Activated CD4-positive, alpha-beta T cell treated with anti-CD3 and anti-CD28 coated beads, Interleukin-2, amount 50 U/mL, for 16 hours (primary cell): ENCODE measurements at regions not wholly inside any gene's neighbourhood (a gene's known extent, or its start where the extent isn't known, plus 50 kb on each side); places are given as distances from the start of the nearest gene placed in this dataset.
"Not testable (repeated sequence)": the region's sequence is repeated elsewhere in the genome, so short reads cannot be mapped to it uniquely, and the experiment has no call there.

Experiments
- DNase-seq: peaks from one replicate; pipeline ENCODE4 v3.0.0-alpha.2; 2020

DNA sequence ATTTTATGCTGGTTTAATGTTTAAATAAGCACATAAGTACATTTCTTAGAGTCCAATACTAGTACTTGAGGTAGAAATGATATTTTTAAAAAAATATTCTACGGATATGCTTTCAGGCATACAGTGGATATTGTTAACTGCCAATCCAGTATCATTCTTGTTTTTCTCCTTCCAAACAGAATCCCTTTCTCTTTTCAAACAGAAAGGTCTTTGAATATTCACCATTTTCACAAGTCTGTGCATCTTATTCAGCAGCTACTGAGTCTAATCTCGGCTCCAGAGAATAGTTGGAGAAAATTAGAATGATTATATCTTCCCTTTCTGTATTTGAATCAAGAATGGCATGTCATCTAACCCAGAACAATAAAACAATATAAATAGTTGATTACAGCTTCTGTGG lies 174.5 kb downstream of the GOLGA6L6 start:
- no peak for DNase-seq

DNA sequence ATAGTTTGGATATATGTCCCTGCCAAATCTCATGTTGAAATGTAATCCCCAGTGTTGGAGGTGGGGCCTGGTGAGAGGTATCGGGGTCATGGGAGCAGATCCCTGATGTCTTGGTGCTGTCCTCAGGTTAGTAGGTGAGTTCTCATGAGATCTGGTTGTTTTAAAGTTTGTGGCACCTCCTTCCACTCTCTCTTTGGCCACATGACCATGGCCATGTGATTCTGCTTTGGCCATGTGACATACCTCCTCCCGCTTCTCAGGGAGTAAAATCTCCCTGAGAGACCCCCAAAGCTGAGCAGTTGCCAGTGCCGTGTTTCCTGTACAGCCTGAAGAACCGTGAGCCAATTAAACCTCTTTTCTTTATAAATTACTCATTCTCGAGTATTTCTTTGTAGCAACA lies 178.0 kb downstream of the GOLGA6L6 start:
- not testable (repeated sequence) for DNase-seq

DNA sequence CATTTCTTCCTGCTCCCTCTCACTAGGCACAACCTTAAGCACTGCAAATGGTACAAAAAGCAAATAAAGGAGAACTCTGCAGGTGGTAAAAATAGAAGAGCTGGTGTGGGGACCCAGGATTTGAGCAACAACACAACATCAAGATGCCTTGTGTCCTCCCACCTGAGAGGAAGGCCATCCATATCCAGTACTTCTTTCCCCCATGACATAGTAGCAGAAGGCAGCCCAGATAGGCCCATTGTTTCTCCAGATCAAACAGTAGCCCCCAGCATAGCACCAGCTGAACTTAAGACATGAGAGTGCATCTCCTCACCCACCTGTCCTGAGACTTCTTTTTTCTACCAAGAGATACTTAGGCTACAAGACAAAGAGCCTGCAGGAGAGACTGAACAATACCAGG lies 180.5 kb downstream of the GOLGA6L6 start:
- DNase-seq, result no peak

DNA sequence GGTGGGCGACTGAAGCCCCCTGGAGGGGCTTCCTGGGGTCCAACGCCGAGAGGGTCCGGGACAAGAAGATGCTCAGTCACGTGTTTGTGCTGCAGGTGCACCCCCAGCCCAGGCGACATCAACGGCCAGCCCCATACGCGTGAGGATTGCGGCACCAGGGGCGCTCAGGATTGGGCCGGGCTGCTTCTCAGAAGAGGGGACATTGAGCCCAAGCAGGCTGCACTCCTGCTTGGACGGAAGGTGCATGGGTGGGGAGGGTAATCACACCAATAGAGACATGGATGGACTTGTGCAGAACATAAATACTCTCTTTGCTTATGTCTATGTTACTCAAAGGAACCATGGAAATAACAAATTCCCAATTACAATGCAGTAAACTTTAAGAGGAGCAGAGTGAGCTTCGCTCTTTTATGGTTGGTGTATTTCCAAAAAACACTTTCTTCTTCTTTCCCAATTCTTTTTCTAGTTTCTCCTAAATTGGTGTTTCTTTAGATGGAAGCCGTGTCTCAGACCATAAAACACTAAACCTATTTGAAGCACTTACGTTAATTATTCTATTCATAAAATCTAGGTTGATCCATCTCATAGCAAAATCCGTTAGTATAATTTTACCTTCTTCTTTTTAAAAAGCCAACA lies 182.7 kb downstream of the GOLGA6L6 start:
- DNase-seq, result no peak

DNA sequence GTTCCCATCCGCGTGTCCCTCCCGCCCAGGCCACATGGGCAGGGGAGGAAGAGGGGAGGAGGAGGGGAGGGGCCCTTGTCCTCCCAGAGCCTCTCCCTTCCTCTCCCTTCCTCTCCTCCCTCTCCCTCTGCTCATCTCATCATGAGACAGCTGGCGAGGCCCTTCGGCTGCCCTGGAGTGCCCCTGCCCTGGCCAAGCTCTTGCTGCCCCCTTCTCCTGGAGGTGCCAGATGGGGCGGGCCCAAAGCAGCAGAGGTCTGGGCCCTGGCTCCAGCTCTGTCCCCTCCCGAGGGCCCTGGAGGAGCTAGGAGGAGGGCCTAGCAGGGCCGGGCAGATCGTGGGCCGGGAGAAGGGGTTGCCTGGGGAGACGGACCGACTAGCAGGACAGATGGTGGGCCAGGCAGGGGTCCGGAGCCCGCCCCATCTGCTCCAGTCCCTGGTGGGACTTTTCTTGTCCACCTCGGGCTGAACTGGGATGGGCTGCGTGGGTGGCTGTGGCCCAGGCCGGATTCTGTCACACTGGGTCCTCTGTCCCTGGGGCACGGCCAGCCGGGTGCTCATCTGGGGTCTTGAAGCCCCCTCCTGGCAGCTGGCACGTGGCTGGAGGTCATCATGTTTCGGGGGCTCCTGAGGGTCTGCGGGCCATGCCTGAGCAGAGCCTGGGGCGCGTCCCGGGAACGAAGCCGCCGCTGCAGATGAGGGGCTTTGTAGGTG lies 183.4 kb downstream of the GOLGA6L6 start:
- DNase-seq, result no peak

DNA sequence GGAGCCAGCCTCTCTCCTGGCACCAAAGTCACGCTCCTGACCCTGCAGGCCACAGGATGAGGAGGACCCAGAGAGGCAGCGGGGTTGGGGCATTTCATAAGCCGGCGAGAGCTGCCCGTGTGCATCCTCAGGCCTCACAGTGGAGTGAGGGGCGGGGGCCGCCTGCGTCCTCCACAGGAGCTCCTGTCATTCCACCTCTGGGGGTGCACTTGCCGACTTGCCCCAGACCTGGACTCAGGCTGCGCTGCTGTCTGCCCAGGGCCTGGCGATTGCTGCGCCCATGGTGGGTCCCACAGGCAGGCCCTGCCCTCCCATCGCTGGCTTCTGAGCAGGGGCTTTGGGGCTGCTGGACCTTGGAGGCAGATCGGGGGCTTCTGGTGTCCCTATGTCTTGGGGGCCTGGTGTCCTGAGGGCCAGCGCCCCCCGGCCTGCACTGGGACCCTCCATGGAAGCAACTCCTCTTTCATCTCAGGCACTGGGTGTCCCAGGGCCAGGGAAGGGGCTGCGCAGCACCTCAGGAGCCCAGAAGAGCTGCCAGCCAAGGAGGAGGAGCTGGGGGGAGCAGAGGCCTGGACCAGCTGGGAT lies 184.0 kb downstream of the GOLGA6L6 start:
- DNase-seq, result no peak

DNA sequence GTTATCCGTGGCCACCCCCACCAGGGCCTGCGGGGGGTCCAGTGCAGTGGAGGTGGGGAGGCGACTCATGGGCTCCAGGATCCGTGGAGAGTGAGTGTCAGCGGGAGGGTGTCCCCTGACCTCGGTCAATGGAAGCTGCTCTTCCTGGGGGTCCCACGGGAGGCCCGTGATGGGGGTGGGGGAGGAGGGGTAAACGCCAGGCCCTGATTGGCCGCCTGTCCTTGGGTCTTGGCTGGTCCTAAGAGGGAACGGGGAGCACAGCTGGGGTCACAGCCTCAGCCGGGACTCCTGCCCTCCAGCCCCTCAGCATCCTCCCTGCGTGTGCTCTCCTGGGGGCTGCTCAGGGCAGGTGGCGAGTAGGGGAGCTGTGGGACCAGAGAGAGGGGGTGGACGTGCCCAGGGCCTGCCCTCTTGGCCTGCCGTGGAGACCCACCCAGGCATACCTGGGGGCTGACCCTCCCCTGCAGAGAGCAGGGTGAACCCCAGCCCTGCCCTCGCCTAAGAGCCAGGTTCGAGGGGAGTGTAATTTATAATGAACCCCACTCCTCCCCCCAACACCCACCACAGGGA lies 184.6 kb downstream of the GOLGA6L6 start:
- no peak for DNase-seq

DNA sequence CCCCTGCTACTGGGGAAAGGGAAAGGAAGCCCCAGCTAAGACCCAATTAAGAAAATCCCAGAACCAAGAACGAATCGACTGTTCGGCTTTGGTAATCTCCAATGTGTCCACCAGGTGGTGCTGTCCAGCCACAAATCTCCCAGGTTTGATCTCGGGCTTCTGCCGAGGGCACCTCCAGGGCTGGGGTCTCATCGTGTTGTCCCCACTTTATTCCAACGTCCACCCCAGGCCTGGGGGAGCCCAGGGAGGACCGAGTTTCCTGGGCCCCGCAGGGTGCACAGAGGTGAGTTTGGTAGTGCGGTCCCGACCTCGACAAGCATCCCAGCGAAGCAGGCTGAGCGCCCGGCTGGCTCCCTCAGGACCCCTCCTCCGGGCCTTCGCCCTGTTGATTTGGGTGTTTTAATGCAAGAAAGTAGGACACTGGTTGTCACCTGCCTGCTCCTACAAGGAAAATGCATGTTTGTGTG lies 185.1 kb downstream of the GOLGA6L6 start:
- peak; percentile 77 for DNase-seq

DNA sequence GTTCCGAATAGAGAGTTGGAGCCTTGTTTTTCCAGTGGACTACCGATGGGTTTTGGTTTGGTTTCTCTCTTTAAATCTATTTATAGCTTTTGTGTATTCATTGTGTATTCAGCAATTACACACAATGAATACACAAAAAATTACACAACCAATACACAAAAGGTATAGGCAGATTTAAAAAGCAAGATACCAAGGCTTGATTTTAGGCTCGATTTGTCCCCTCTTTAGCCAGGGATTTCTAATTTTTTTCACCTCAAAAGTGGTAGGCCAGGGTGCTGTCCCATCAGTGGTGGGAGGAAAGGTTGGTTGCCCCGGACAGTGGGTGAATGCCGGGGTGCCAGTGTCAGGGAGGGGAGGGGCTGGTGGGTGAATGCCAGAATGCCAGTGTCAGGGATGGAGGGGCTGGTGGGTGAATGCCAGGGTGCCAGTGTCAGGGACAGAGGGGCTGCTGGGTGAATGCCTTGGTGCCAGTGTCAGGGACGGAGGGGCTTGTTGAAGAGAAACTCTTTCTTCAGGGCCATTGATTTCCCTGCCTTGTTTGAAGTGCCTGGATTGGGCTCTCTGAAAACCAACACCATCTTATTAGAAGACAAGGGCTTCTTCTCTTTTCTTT lies 186.2 kb downstream of the GOLGA6L6 start:
- DNase-seq, result no peak

DNA sequence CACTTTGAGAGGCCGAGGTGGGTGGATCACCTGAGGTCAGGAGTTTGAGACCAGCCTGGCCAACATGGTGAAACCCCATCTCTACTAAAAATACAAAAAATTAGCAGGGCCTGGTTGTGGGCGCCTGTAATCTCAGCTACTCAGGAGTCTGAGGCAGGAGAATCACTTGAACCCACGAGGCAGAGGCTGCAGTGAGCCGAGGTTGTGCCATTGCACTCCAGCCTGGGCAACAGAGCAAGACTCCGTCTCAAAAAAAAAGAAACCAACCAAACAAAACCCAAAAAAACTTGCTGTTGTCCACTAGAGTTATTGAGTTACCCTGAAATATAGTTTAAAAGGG lies 186.7 kb downstream of the GOLGA6L6 start:
- DNase-seq, result not testable (repeated sequence)

DNA sequence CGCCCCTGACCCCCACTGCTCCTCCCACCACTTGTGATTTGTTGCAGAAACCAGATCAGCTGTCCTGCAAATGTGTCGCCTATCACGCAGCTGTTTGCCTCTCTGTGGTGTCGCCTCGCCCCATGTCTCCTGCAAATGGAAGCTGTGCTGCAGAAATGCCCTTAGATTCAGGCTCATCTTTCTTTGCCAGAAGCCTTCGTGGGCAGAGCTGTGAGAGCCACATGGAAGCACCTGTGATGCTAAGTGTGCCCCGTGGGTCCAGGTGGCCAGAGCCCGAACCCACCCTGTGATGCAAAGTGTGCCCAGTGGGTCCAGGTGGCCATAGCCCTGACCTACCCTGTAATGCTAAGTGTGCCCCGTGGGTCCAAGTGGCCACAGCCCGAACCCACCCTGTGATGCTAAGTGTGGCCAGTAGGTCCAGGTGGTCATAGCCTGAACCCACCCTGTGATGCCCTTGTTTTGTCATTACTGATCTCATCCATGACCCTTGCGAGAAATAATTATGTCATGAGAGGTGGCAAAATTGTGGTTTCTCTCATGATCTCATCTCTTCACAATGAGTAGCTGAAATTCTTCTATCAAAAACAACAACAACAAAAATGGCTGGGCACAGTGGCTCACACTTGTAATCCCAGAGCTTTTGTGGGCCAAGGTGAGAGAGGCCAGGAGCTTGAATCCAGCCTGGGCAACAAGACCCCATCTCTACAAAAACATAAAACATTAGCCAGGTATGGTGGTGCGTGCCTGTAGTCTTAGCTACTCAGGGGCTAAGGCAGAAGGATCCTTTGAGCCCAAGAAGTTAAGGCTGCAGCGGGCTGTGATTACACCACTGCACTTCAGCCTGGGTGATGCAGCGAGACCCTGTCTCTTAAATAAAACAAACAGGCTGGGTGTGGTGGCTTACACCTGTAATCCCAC lies 187.4 kb downstream of the GOLGA6L6 start:
- no peak for DNase-seq

DNA sequence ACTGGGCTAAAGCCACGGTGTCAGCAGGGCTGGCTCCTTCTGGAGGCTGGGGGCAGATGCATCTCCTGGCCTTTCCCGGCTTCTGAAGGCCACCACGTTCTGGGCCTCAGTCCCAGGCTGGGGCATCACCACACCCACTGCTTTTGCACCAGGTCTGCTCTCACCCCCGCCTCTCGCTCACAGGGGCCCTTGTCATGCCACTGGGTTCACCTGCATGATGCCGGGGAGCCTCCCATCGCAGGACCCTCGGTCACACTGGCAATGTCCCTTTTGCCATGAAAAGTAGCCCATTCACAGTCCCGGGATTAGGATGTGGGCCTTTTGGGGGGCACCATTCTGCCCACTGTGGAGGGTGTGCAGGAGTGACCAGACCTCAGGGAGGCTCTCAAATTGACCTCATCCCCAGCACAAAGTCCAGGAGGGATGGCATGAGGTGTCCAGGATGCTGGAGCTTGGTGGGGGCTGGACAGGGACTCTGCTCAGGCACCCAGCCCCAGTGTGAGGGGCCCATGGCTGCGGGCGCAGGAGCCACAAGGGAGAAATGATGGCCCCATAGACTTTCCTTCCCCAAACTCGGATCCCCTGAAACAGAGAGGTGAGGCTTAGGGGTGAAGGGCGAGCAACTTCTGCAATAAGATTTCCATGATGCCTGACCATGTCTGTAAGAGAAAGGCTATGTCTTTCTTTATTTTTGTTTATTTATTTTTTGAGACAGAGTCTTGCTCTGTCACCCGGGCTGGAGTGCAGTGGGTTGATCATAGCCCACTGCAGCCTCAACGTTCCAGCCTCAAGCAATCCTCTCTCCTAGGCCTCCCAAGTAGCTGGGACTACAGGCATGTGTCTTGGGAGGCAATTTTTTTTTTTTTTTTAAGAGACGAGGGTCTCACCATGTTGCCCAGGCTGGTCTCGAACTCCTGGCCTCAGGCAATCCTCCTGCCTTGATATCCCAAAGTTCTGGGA lies 189.1 kb downstream of the GOLGA6L6 start:
- DNase-seq, result no peak

DNA sequence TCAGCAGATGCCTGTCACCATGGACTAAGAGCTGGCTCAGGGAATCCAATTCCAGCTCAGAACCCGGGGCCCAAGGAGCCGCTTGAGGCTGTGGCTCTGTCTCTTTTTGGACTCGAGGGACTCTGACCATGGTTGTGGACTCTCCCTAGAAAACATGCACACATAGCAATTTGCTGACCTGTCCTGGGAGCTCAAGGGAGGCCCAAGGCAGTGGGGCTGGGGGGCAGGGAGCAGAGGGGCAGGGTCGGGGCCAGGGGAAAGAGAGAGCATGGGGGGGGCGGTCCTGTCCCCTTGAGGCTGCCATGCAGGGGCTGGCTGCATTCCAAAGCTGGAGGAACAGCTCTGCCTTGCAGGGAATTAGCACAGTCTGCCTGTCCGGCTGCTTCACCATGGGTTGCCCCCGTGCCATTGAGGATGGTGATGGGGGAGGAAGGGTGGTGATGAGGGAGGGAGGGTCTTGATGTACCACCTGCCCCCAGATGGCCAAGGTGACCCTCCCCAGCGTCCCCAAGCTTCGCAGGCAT lies 190.1 kb downstream of the GOLGA6L6 start:
- DNase-seq, result no peak

DNA sequence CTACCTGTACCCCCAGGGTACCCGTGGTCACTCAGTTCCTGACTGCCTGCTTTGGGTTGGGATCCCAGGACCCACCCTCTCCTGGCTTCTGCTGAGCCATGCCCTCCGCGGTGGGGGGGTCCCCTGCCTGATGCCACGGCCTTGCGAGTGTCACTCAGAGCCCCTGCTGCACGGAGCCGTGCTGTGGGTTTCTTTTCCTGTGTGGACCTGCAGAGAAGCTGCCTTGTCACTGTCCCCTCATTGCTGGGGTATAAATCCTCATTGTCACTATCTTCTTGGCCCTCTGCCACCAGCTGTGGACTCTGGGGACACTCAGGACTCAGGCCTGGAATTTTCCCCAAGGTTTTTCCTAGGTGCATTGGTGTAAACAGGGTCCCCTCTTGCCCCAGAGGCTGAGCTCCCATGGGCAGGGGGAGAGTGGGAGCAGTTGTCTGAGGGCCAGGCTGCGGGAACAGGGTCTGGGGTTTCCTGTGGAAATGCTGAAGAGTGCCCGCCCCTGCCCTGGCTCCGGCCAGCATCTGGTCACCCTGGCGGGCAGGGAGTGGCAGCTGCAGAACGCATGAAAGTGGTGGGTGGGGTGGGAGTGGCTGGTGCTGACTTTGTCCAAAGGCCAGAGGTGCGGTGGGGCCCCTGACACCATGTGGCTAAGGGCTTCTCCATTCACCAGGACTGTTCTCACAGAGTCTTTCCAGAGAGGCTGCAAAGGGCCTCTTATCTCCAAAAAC lies 191.7 kb downstream of the GOLGA6L6 start:
- no peak for DNase-seq

DNA sequence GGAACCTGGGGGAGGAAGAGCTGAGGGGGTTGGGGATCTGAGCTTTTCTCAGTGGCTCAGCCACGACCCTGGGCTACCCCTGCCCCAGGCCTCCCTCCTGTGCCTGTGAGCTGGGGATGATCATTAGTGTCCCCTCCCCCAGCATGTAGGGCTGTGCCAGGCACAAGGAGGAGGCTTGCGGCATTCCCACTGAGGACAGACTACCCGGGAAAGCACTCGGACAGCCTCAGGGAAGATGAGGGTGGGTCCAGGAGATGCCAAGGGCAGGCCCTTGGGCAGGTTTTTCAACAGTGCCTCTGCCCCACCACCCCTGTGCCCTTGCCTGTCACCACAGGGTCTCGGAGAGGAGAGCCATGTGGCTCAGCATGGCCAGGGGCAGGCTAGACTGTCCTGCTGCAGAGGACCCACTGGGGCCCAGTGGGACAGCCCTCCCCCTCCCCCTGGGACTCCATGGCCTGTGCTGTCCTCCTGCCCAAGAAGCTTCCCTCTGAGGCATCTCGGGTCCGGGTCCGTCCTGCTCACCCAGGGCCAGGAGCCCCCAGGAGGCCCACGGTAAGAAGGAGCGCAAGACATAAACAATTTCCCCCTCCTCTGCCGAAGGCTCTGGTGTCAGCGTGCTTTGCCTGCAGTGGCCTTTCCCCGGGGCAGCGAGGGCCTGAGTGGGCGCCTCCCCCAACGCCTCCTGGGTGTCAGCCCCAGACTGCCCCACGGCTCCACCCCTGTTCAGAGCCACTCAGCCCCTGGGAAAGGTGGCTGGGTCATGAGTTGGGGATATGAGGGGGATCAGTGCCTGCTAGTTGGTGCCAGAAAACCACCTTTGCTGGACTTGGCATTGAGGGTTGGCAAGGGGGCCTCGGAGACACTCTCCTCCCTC lies 192.5 kb downstream of the GOLGA6L6 start:
- DNase-seq, result no peak

DNA sequence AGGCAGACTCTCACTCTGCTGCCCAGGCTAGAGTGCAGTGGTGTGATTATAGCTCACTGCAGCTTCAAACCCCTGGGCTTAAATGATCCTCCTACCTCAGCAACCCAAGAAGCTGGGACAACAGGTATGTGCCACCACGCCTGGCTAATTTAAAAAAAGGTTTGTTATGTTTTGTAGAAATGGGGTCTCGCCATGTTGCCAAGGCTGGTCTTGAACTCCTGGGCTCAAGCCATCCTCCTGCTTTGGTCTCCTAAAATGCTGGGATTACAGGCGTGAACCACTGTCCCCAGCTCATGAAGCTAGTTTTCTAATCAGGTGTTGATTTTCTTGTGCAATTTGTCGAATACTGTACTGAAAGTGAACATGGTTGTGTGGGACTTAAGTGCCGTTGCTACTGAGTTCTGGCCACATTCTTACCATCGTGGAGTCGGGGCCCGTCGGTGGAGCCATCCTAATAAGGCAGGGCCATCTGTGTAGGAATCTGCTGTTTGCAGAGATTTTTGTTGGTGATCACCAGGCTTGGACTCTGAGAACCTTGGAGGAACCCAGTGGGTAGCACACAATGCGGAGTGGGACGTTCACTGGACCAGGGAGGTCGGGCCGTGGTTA lies 193.2 kb downstream of the GOLGA6L6 start:
- DNase-seq, result no peak

DNA sequence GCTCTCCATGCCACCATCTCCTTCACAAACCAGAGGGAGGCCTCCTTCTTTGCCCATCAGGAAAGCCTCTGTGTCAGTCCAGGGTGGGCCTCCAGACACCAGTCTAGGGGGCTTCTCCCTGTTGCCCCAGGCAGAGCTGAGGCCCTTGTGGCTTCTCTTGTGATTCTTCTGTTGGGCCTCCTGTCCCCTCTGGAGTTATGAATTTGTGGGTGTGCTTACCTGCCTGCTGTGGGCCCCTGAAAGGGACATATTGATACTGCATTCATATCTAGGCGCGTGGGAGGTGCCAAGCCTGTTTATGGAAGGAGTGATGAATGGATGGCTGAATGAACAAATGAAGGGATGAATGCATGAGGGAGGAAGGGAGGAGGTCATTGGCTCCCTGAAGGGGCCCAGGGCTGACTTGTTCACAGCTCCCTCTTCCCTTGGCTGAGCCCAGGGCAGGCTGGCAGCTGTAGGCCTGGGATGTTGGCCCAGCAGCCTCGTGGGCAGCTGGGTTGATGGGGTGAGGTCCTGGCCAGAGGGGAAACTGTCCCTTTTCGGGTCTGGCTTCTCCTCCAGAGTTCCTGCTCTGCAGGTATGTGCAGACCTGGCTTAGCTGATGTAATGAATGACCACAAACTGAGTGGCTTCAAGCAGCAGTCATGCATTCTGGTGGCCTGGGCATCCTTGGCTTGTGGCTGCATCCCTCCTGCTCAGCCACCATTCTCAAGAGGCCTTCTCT lies 195.4 kb downstream of the GOLGA6L6 start:
- DNase-seq, result no peak

DNA sequence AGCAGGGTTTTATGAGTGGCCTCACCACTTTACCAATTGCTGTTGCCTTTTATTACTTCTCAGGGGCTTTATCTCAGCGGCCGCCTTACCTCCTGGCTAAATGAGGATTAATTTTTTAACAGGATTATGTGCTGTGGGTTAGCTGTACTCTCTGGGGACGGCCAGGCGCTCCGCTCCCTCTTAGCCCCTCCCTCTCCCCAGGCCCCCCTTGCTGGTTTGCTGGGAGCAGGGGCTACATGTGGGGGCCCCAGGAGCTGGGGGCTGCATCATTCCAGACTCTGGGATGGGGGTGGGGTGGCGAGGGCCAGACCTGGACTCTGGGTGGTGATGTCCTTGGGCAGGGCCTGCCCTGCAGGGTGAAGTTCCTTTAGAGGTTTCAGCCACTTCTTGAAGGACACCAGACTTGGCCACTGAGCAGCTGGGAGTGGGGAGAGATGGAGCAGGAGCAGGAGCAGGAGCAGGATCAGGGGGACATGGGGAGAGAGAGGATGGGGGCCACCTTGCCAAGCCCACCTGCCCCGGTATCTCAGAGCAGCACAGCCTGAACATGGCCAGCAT lies 196.1 kb downstream of the GOLGA6L6 start:
- DNase-seq, result no peak
